Keratinocyte (primary cell): ENCODE measurements at regions not wholly inside any gene's neighbourhood (a gene's known extent, or its start where the extent isn't known, plus 50 kb on each side); places are given as distances from the start of the nearest gene placed in this dataset.
"Not testable (repeated sequence)": the region's sequence is repeated elsewhere in the genome, so short reads cannot be mapped to it uniquely, and the experiment has no call there.

ENCODE experiments used
- DNase-seq: peaks from one replicate; pipeline ENCODE4 v3.0.0-alpha.2; 2011; ENCODE audit warnings: low read depth, missing footprints, low spot score
- FAIRE-seq: peaks from 2 replicates; lab custom pipeline; 2011; peaks lifted over from hg19 to GRCh38; lab: Jason Lieb, UNC
- H2AFZ ChIP-seq: 2 replicates; pipeline ENCODE4 v1.6.0; 2012; ENCODE audit warnings: low read length, control low read depth, inconsistent platforms; ENCODE audit not compliant: control insufficient read depth
- H3K27ac ChIP-seq: 2 replicates; pipeline ENCODE4 v1.5.1; 2011; ENCODE audit warnings: low read length; ENCODE audit not compliant: control insufficient read depth, insufficient read depth
- H3K27me3 ChIP-seq: 3 replicates; pipeline ENCODE4 v1.6.0; 2011; ENCODE audit warnings: low read length; ENCODE audit not compliant: control insufficient read depth, insufficient read depth; ENCODE audit errors: extremely low read depth
- H3K36me3 ChIP-seq, 2 experiments: 2 replicates in 1 of 2; 3 replicates in 1 of 2; pipeline ENCODE4 v1.5.1; 2011; ENCODE audit warnings: low read length in 2 of 2, mild to moderate bottlenecking in 1 of 2; ENCODE audit not compliant: control insufficient read depth in 2 of 2, insufficient read depth in 2 of 2; ENCODE audit errors: extremely low read depth in 1 of 2
- H3K4me1 ChIP-seq: 3 replicates; pipeline ENCODE4 v1.5.1; 2011; ENCODE audit warnings: low read length; ENCODE audit not compliant: control insufficient read depth, insufficient read depth; ENCODE audit errors: extremely low read depth
- H3K4me2 ChIP-seq: 3 replicates; pipeline ENCODE4 v1.6.0; 2011; ENCODE audit warnings: low read depth, low read length; ENCODE audit not compliant: control insufficient read depth, insufficient read depth; ENCODE audit errors: extremely low read depth
- H3K4me3 ChIP-seq, 3 experiments: fragments of 200-600 bp in 1 of 3; sonication (generic) in 1 of 3; 2 replicates in 2 of 3; 3 replicates in 1 of 3; pipeline ENCODE4 v1.5.1; 2011 to 2016; ENCODE audit warnings: low read length in 3 of 3, mild to moderate bottlenecking in 3 of 3, control low read depth in 2 of 3, inconsistent platforms in 1 of 3, low read depth in 1 of 3, mixed read lengths in 1 of 3, mixed run types in 1 of 3, moderate library complexity in 1 of 3; ENCODE audit not compliant: control insufficient read depth in 2 of 3, insufficient read depth in 2 of 3; ENCODE audit errors: extremely low read depth in 1 of 3
- H3K79me2 ChIP-seq: 2 replicates; pipeline ENCODE4 v1.6.0; 2012; ENCODE audit warnings: low read length; ENCODE audit not compliant: control insufficient read depth, insufficient read depth
- H3K9ac ChIP-seq: 3 replicates; pipeline ENCODE4 v1.6.0; 2011; ENCODE audit warnings: low read length; ENCODE audit not compliant: control insufficient read depth, insufficient read depth; ENCODE audit errors: extremely low read depth
- H3K9me1 ChIP-seq: 3 replicates; pipeline ENCODE4 v1.6.0; 2011; ENCODE audit warnings: low read length; ENCODE audit not compliant: control insufficient read depth, insufficient read depth; ENCODE audit errors: extremely low read depth
- H3K9me3 ChIP-seq: 2 replicates; pipeline ENCODE4 v1.5.1; 2012; ENCODE audit warnings: low read depth, low read length; ENCODE audit not compliant: control insufficient read depth
- H4K20me1 ChIP-seq: 3 replicates; pipeline ENCODE4 v1.6.0; 2011; ENCODE audit warnings: low read length; ENCODE audit not compliant: control insufficient read depth, insufficient read depth; ENCODE audit errors: extremely low read depth
- CTCF ChIP-seq, 3 experiments: IDR thresholded peaks in 1 of 3; conservative IDR thresholded peaks in 1 of 3; optimal IDR thresholded peaks in 1 of 3; 2 replicates in 2 of 3; 3 replicates in 1 of 3; pipeline versions ENCODE3 to v1.5.1; 2011; ENCODE audit warnings: low read length in 3 of 3, mild to moderate bottlenecking in 3 of 3, moderate library complexity in 2 of 3, control low read depth in 1 of 3, inconsistent platforms in 1 of 3; ENCODE audit not compliant: insufficient read depth in 2 of 3; ENCODE audit errors: extremely low read depth in 1 of 3
- dilution Hi-C: fragments of 300-500 bp; cut with MboI; formaldehyde crosslinking; loops from one replicate; pipeline ENCODE4 v1.7.0; 2020; ENCODE audit warnings: low sequenced_read_pairs; ENCODE audit not compliant: extremely low pct_ligation_motif_present

- H3K79me2 ChIP-seq, H3K4me1 ChIP-seq, H2AFZ ChIP-seq, dilution Hi-C loops, H3K27ac ChIP-seq, H3K4me3 ChIP-seq, H3K9me1 ChIP-seq, H3K4me2 ChIP-seq, H3K36me3 ChIP-seq, H4K20me1 ChIP-seq, FAIRE-seq, H3K27me3 ChIP-seq, DNase-seq, H3K9me3 ChIP-seq, H3K9ac ChIP-seq: not testable (repeated sequence)
Measured at GRCh38 chr2:89205153-89205552, 513.7 kb downstream of the RPIA start.

GRCh38 chr2:89208144-89208932 lies 516.9 kb downstream of the RPIA start:
- H3K79me2 ChIP-seq, H4K20me1 ChIP-seq, H3K27me3 ChIP-seq, DNase-seq, H3K9me3 ChIP-seq, H3K4me2 ChIP-seq, dilution Hi-C loops, H2AFZ ChIP-seq, H3K27ac ChIP-seq, H3K4me1 ChIP-seq, H3K9me1 ChIP-seq, H3K4me3 ChIP-seq, H3K9ac ChIP-seq, H3K36me3 ChIP-seq: not testable (repeated sequence)
- peak; percentile 48 for FAIRE-seq

DNA sequence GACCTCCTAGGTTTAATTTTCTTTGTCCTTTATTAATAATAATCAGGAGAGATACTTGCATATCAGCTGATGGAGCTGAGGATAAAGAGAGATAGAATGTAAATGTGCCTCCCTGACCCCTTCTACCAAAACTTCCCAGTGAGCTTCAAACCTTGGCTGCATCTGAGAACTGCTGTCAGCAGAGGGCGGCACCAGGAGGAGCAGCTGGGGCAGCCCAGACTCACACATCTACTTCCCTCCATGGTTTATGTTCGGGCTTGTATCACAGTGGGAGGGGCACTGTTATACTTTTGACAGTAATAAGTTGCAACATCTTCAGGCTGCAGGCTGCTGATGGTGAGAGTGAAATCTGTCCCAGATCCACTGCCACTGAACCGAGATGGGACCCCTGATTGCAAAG lies 521.7 kb downstream of the RPIA start:
- H3K27me3 ChIP-seq, H3K36me3 ChIP-seq, H3K9ac ChIP-seq, H3K9me1 ChIP-seq, H3K79me2 ChIP-seq, dilution Hi-C loops, H3K4me1 ChIP-seq, H3K27ac ChIP-seq, H3K4me2 ChIP-seq, H3K4me3 ChIP-seq, H2AFZ ChIP-seq, H4K20me1 ChIP-seq, DNase-seq, H3K9me3 ChIP-seq: not testable (repeated sequence)
- peak in 1 of 3 experiments; percentile 22 for TF ChIP-seq CTCF (optimal IDR thresholded peaks at IDR 0.05 in 1 of 3, IDR thresholded peaks at IDR 0.05 in 1 of 3, conservative IDR thresholded peaks at IDR 0.05 in 1 of 3; ENCODE audit: extremely low read depth in 1 of 3, insufficient read depth in 2 of 3, low read length in 3 of 3)
- FAIRE-seq: peak; percentile 68

DNA sequence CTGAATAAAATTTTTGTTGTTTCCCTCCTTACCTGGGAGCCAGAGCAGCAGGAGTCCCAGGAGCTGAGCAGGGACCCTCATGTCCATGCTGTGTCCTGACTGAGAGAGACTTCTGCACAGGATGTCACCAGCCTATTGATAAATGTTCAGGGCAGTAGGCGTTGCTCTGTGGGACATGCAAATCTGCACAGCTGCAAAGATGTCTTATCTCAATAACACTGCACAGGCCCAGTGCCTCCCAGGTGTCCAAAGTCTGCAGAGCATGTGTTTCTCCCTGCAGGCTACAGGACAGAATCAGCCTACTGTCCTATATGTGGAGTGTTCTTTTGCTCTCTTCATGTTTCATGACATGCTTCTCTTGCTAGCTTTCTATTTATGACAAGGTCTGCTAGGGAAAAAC lies 522.3 kb downstream of the RPIA start:
- H3K27ac ChIP-seq, H3K4me3 ChIP-seq, H2AFZ ChIP-seq, H3K36me3 ChIP-seq, FAIRE-seq, H3K27me3 ChIP-seq, dilution Hi-C loops, H3K9ac ChIP-seq, H4K20me1 ChIP-seq, H3K79me2 ChIP-seq, H3K4me1 ChIP-seq, H3K4me2 ChIP-seq, H3K9me1 ChIP-seq, H3K9me3 ChIP-seq, DNase-seq: not testable (repeated sequence)
